ENCODE measurements at regions not wholly inside any gene's neighbourhood (a gene's known extent, or its start where the extent isn't known, plus 50 kb on each side); places are given as distances from the start of the nearest gene placed in this dataset.

GRCh38 chr17:13230350-13231264, 212.8 kb upstream of the ELAC2 start:
- TF ChIP-seq, protein P1, sequence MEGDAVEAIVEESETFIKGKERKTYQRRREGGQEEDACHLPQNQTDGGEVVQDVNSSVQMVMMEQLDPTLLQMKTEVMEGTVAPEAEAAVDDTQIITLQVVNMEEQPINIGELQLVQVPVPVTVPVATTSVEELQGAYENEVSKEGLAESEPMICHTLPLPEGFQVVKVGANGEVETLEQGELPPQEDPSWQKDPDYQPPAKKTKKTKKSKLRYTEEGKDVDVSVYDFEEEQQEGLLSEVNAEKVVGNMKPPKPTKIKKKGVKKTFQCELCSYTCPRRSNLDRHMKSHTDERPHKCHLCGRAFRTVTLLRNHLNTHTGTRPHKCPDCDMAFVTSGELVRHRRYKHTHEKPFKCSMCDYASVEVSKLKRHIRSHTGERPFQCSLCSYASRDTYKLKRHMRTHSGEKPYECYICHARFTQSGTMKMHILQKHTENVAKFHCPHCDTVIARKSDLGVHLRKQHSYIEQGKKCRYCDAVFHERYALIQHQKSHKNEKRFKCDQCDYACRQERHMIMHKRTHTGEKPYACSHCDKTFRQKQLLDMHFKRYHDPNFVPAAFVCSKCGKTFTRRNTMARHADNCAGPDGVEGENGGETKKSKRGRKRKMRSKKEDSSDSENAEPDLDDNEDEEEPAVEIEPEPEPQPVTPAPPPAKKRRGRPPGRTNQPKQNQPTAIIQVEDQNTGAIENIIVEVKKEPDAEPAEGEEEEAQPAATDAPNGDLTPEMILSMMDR (IDR thresholded peaks at IDR 0.05; ENCODE audit: low read depth, low read length), result no peak
- no peak for DNase-seq (ENCODE audit: extremely low read depth, low read depth)

DNA sequence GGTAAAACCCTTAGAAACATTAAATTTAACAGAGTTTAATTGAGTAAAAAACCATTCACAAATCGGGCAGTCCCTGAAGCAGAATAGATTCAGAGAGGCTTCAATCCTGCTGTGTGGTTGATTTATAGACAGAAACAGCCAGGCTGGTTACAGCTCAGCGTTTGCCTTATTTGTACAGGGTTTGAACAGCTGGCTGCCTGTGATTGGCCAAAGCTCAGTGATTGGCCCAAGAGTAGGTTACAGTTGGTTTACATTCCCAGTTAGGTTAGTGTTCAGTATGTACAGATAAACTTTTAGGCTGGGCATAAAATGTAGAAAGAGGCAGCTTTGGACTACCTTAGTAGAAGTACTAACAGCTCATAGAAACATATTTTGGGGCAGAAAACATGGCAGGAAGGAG, 210.4 kb upstream of the ELAC2 start:
- TF ChIP-seq, protein P1 (IDR thresholded peaks at IDR 0.05; ENCODE audit: low read depth, low read length), result no peak
- DNase-seq (ENCODE audit: extremely low read depth, low read depth), result no peak

GRCh38 chr17:13222975-13223374, 205.1 kb upstream of the ELAC2 start:
- no peak for DNase-seq (ENCODE audit: extremely low read depth, low read depth)
- TF ChIP-seq, protein P1 (IDR thresholded peaks at IDR 0.05; ENCODE audit: low read depth, low read length), result no peak

- TF ChIP-seq, protein P1 (IDR thresholded peaks at IDR 0.05; ENCODE audit: low read depth, low read length), result no peak
- DNase-seq (ENCODE audit: extremely low read depth, low read depth), result no peak
These were observed 195.0 kb upstream of the ELAC2 start for GRCh38 chr17:13212860-13213259.

DNA sequence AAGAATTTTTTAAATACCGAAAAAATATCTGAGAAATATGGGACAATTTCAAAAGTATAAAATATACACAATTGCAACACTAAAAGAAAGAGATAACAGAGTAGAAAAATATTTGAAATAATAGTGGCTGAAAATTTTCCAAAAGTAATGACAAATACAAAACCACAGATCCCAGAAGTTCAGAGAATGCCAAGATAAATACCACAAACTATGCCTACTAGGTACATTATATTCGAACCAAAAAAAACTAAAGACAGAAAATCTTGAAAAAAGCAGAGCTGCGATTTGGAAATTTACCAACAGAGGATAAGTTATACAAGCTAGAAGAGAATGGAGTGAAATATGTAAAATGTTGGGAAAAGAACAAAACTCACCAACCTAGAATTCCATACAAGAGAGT, 191.3 kb upstream of the ELAC2 start:
- DNase-seq (ENCODE audit: extremely low read depth, low read depth), result no peak
- TF ChIP-seq, protein P1 (IDR thresholded peaks at IDR 0.05; ENCODE audit: low read depth, low read length), result no peak

DNA sequence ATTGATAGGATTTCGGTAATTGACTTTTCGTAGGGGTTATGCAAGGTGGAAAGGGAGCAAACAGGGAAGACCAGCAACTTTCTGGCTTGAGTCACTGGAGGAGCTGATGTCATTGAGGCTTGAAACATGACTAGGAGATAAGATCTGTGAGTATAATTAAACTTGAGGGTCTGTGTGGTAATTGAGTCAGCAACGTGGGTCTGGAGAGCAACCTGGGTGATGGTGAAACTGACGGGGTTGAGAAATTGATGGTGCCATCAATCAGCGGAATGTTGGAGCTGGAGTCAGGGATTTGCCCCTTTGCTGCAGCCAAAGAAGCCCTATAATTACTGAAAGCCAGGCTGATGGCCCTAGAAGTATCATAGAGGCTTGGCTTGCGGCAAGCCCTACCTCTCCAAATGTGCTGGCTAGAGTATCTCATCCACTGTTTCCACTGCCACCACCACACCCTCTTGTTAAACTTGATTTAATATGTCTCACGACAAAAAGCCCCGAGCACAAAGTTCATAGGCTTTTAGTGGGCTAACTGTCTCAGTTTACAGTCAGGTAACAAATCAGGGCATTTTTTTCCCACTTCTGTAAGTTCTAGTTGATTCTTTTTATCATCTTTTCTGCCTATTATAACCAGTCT, 186.9 kb upstream of the ELAC2 start:
- DNase-seq (ENCODE audit: extremely low read depth, low read depth), result no peak

More for the DNA sequence above, 186.9 kb upstream of the ELAC2 start:
- TF ChIP-seq, protein P1 (IDR thresholded peaks at IDR 0.05; ENCODE audit: low read depth, low read length), result no peak
